Endothelial cell of umbilical vein (primary cell): ENCODE measurements at regions not wholly inside any gene's neighbourhood (a gene's known extent, or its start where the extent isn't known, plus 50 kb on each side); places are given as distances from the start of the nearest gene placed in this dataset.

Source experiments
- CTCF ChIP-seq, 2 donors: IDR thresholded peaks; 1 replicate in 1 of 2; 2 replicates in 1 of 2; pipeline ENCODE4 v1.5.1; 2011; ENCODE audit warnings: low read length in 2 of 2, mild to moderate bottlenecking in 2 of 2, moderate library complexity in 2 of 2, control low read depth in 1 of 2, inconsistent platforms in 1 of 2, low read depth in 1 of 2; ENCODE audit not compliant: insufficient read depth in 1 of 2; ENCODE audit errors: extremely low read depth in 1 of 2
- EZH2 ChIP-seq: IDR thresholded peaks from 2 replicates; pipeline ENCODE4 v1.6.1; 2012; ENCODE audit warnings: borderline replicate concordance, low read depth, mild to moderate bottlenecking, moderate library complexity, low read length, inconsistent platforms; ENCODE audit not compliant: severe bottlenecking
- GATA2 ChIP-seq: IDR thresholded peaks from 2 replicates; pipeline ENCODE4 v1.7.0; 2011; ENCODE audit warnings: low read depth, mild to moderate bottlenecking, moderate library complexity, mixed read lengths, low read length; ENCODE audit not compliant: insufficient read length, insufficient read depth
- JUN ChIP-seq: IDR thresholded peaks from 2 replicates; pipeline ENCODE4 v1.6.1; 2011; ENCODE audit warnings: borderline replicate concordance, low read depth; ENCODE audit not compliant: insufficient read length, insufficient read depth
- MAX ChIP-seq: IDR thresholded peaks from 2 replicates; pipeline ENCODE4 v1.6.1; 2011; ENCODE audit not compliant: insufficient read depth, insufficient read length
- POLR2A ChIP-seq: IDR thresholded peaks from 2 replicates; pipeline ENCODE4 v1.6.1; 2012; ENCODE audit warnings: low read depth, mild to moderate bottlenecking, control low read depth, low read length
- POLR2AphosphoS5 ChIP-seq: IDR thresholded peaks from 2 replicates; pipeline ENCODE4 v1.6.1; 2012; ENCODE audit warnings: low read depth, mild to moderate bottlenecking, control low read depth, low read length, moderate library complexity; ENCODE audit not compliant: insufficient read depth

GRCh38 chr4:173450281-173450680 lies 51.4 kb upstream of the SCRG1 start:
- TF ChIP-seq CTCF (IDR thresholded peaks at IDR 0.05; ENCODE audit: extremely low read depth in 1 of 2, insufficient read depth in 1 of 2, low read depth in 1 of 2, low read length in 2 of 2) (no peak), POLR2A (no peak), EZH2 (no peak), JUN (no peak), MAX (no peak), POLR2AphosphoS5 (no peak), GATA2 (no peak)
